NCI-H2107 treated with DMSO at 0.1 percent for 48 hours (cell line): ENCODE measurements at regions not wholly inside any gene's neighbourhood (a gene's known extent, or its start where the extent isn't known, plus 50 kb on each side); places are given as distances from the start of the nearest gene placed in this dataset.

Experiments used
- DNase-seq: peaks from one replicate; lab custom pipeline; 2025; ENCODE audit not compliant: unreplicated experiment; lab: John Stamatoyannopoulos, UW

GRCh38 chr14:34350903-34351302 is 111.1 kb downstream of the SPTSSA start:
- DNase-seq, result no peak

- DNase-seq, result no peak
These were observed 113.4 kb downstream of the SPTSSA start for GRCh38 chr14:34348592-34348991.

GRCh38 chr14:34347683-34348082 is 114.4 kb downstream of the SPTSSA start:
- DNase-seq, result no peak

- no peak for DNase-seq
These were observed 116.1 kb downstream of the SPTSSA start for GRCh38 chr14:34345718-34346465.

GRCh38 chr14:34344318-34344717 is 117.7 kb downstream of the SPTSSA start:
- DNase-seq, result no peak

GRCh38 chr14:34340025-34340625 is 121.9 kb downstream of the SPTSSA start:
- DNase-seq, result no peak

- no peak for DNase-seq
These were observed 124.0 kb downstream of the SPTSSA start for GRCh38 chr14:34338056-34338455.

GRCh38 chr14:34336501-34336900 is 125.5 kb downstream of the SPTSSA start:
- no peak for DNase-seq

- DNase-seq, result no peak
These were observed 126.1 kb downstream of the SPTSSA start for GRCh38 chr14:34335968-34336367.

- no peak for DNase-seq
These were observed 127.7 kb downstream of the SPTSSA start for GRCh38 chr14:34334329-34334728.

- peak; percentile 56 for DNase-seq
These were observed 130.1 kb downstream of the SPTSSA start for GRCh38 chr14:34331728-34332623.

- no peak for DNase-seq
These were observed 131.2 kb downstream of the SPTSSA start for GRCh38 chr14:34330846-34331245.

GRCh38 chr14:34329301-34329700 is 132.7 kb downstream of the SPTSSA start:
- no peak for DNase-seq

- no peak for DNase-seq
These were observed 133.9 kb downstream of the SPTSSA start for GRCh38 chr14:34328178-34328577.

- no peak for DNase-seq
These were observed 136.5 kb downstream of the SPTSSA start for GRCh38 chr14:34325493-34325892.

- peak; percentile 73 for DNase-seq
These were observed 137.7 kb downstream of the SPTSSA start for GRCh38 chr14:34324363-34324795.

- peak; percentile 74 for DNase-seq
These were observed 139.1 kb downstream of the SPTSSA start for GRCh38 chr14:34322940-34323418.

GRCh38 chr14:34319140-34319539 is 142.9 kb downstream of the SPTSSA start:
- DNase-seq, result no peak

GRCh38 chr14:34318014-34318413 is 144.0 kb downstream of the SPTSSA start:
- DNase-seq, result no peak

- DNase-seq, result no peak
These were observed 151.3 kb downstream of the SPTSSA start for GRCh38 chr14:34310724-34311123.

- no peak for DNase-seq
These were observed 158.2 kb downstream of the SPTSSA start for GRCh38 chr14:34303811-34304210.
